SU-DHL-6 (cell line): ENCODE measurements at regions not wholly inside any gene's neighbourhood (a gene's known extent, or its start where the extent isn't known, plus 50 kb on each side); places are given as distances from the start of the nearest gene placed in this dataset.

Experiments
- H2AFZ ChIP-seq: fragments of 200-600 bp; sonication (generic); 2 replicates; pipeline ENCODE4 v1.6.1; 2014; ENCODE audit warnings: low read depth, mild to moderate bottlenecking, moderate library complexity, mixed read lengths, antibody characterized with exemption, low read length; ENCODE audit not compliant: severe bottlenecking
- H3F3A ChIP-seq: fragments of 200-600 bp; shearing (Covaris generic); 2 replicates; pipeline ENCODE4 v1.6.0; 2016; ENCODE audit warnings: antibody characterized with exemption, mild to moderate bottlenecking; ENCODE audit not compliant: insufficient read depth
- H3K27ac ChIP-seq: fragments of 200-600 bp; sonication (generic); 2 replicates; pipeline ENCODE4 v1.5.1; 2016; ENCODE audit warnings: low read depth, mild to moderate bottlenecking, low read length, moderate library complexity, mixed read lengths
- H3K27me3 ChIP-seq: fragments of 200-600 bp; sonication (generic), shearing (Covaris generic); 2 replicates; pipeline ENCODE4 v1.6.0; 2014; ENCODE audit warnings: mild to moderate bottlenecking, low read length
- H3K36me3 ChIP-seq: fragments of 200-600 bp; sonication (generic); 2 replicates; pipeline ENCODE4 v1.6.1; 2014; ENCODE audit warnings: mild to moderate bottlenecking, low read length, mixed read lengths
- H3K4me2 ChIP-seq: fragments of 300-600, 200-600 bp; shearing (Covaris generic), sonication (generic); 2 replicates; pipeline ENCODE4 v1.6.0; 2014; ENCODE audit warnings: low read length, low read depth, mild to moderate bottlenecking; ENCODE audit not compliant: poor library complexity, severe bottlenecking
- H3K4me3 ChIP-seq: fragments of 200-600 bp; sonication (generic); 2 replicates; pipeline ENCODE4 v1.5.1; 2014; ENCODE audit warnings: antibody characterized with exemption, low read length, mild to moderate bottlenecking, mixed read lengths; ENCODE audit not compliant: insufficient read depth, poor library complexity, severe bottlenecking
- H3K79me2 ChIP-seq: fragments of 200-600 bp; sonication (generic); 2 replicates; pipeline ENCODE4 v1.6.1; 2014; ENCODE audit warnings: mild to moderate bottlenecking, low read length, moderate library complexity; ENCODE audit not compliant: insufficient read depth
- H3K9ac ChIP-seq: fragments of 200-600 bp; sonication (generic); 2 replicates; pipeline ENCODE4 v1.7.0; 2014; ENCODE audit warnings: mild to moderate bottlenecking, low read length
- H3K9me2 ChIP-seq: fragments of 200-600 bp; sonication (generic); replicated peaks from 2 replicates; pipeline ENCODE4 v1.6.1; 2014; ENCODE audit warnings: low read length; ENCODE audit not compliant: insufficient read depth
- H3K9me3 ChIP-seq: fragments of 200-600 bp; sonication (generic); 2 replicates; pipeline ENCODE4 v1.6.1; 2014; ENCODE audit warnings: low read length, mixed read lengths; ENCODE audit not compliant: insufficient read depth
- H4K20me1 ChIP-seq: fragments of 200-600 bp; sonication (generic); 2 replicates; pipeline ENCODE4 v1.6.1; 2014; ENCODE audit warnings: low read depth, mild to moderate bottlenecking, antibody characterized with exemption, low read length, moderate library complexity, mixed read lengths
- EZH2phosphoT487 ChIP-seq: fragments of 200-600 bp; sonication (generic), shearing (Covaris generic); conservative IDR thresholded peaks from 2 replicates; pipeline ENCODE4 v1.6.1; 2018; ENCODE audit warnings: mild to moderate bottlenecking, antibody characterized with exemption, low read length, moderate library complexity, mixed read lengths
- TF ChIP-seq, protein P1 (sequence below): fragments of 200-600 bp; sonication (generic); IDR thresholded peaks from one replicate; pipeline ENCODE4 v1.5.1; 2017; ENCODE audit warnings: antibody characterized with exemption, mild to moderate bottlenecking, low read length, moderate library complexity; ENCODE audit not compliant: insufficient read depth, poor library complexity, severe bottlenecking

GRCh38 chr5:125525356-125525755, 778.9 kb upstream of the ZNF608 start:
- Histone ChIP-seq H3K27me3 (no peaks in the 10 kb centered on the region), H3K9me2 (no peaks in the 10 kb centered on the region), H3K4me2 (no peak overlapping the region), H3K4me3 (no peak overlapping the region), H3K79me2 (no peaks in the 10 kb centered on the region), H3K27ac (no peak overlapping the region), H3F3A (no peaks in the 10 kb centered on the region), H2AFZ (no peak overlapping the region), H3K9me3 (no peaks in the 10 kb centered on the region), H3K9ac (no peak overlapping the region), H3K36me3 (no peaks in the 10 kb centered on the region), H4K20me1 (no peaks in the 10 kb centered on the region)
- TF ChIP-seq, protein P1, sequence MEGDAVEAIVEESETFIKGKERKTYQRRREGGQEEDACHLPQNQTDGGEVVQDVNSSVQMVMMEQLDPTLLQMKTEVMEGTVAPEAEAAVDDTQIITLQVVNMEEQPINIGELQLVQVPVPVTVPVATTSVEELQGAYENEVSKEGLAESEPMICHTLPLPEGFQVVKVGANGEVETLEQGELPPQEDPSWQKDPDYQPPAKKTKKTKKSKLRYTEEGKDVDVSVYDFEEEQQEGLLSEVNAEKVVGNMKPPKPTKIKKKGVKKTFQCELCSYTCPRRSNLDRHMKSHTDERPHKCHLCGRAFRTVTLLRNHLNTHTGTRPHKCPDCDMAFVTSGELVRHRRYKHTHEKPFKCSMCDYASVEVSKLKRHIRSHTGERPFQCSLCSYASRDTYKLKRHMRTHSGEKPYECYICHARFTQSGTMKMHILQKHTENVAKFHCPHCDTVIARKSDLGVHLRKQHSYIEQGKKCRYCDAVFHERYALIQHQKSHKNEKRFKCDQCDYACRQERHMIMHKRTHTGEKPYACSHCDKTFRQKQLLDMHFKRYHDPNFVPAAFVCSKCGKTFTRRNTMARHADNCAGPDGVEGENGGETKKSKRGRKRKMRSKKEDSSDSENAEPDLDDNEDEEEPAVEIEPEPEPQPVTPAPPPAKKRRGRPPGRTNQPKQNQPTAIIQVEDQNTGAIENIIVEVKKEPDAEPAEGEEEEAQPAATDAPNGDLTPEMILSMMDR, result no peak
- no peak for TF ChIP-seq EZH2phosphoT487

- H3K79me2 ChIP-seq, result no peaks in the 10 kb centered on the region
- no peak overlapping the region for H3K27ac ChIP-seq
- no peak overlapping the region for H3K4me2 ChIP-seq
These were observed 780.5 kb upstream of the ZNF608 start for GRCh38 chr5:125526966-125527365.

DNA sequence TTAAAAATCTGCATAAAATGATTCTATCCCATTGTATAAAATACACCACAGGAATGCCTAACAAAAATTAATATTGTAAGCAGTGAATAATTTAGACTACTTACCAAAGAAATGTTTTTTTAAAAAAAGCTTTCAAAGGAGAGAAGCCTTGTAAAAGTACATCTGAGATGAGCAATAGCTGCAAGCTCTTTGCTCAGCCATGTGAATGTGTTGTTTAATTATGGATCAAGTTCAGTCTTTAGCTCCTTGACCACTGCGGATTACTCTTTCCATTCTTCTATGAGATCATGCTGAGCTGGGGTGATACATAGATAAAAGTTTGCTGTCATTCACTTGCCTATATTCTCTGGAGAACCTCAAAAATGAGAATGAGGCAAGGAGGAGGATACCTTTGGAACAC, 782.4 kb upstream of the ZNF608 start:
- Histone ChIP-seq H2AFZ (no peak overlapping the region), H3K9me3 (no peaks in the 10 kb centered on the region), H3F3A (no peaks in the 10 kb centered on the region), H3K9me2 (no peaks in the 10 kb centered on the region), H3K9ac (no peak overlapping the region), H3K36me3 (no peaks in the 10 kb centered on the region), H3K4me2 (no peak overlapping the region), H3K4me3 (no peak overlapping the region), H3K27ac (no peak overlapping the region), H3K27me3 (no peaks in the 10 kb centered on the region), H3K79me2 (no peaks in the 10 kb centered on the region), H4K20me1 (no peaks in the 10 kb centered on the region)
- TF ChIP-seq, protein P1, result no peak
- TF ChIP-seq EZH2phosphoT487, result no peak

More at GRCh38 chr5:125526966-125527365, 780.5 kb upstream of the ZNF608 start:
- H3K9ac ChIP-seq, result no peak overlapping the region
- H3K4me3 ChIP-seq, result no peak overlapping the region
- H3F3A ChIP-seq, result no peaks in the 10 kb centered on the region
- no peaks in the 10 kb centered on the region for H3K36me3 ChIP-seq
- H3K9me3 ChIP-seq, result no peaks in the 10 kb centered on the region
- H3K9me2 ChIP-seq, result no peaks in the 10 kb centered on the region
- TF ChIP-seq, protein P1, result no peak
- TF ChIP-seq EZH2phosphoT487, result no peak
- no peaks in the 10 kb centered on the region for H4K20me1 ChIP-seq
- H2AFZ ChIP-seq, result no peak overlapping the region
- no peaks in the 10 kb centered on the region for H3K27me3 ChIP-seq
